GM19455 (cell line): ENCODE measurements at regions not wholly inside any gene's neighbourhood (a gene's known extent, or its start where the extent isn't known, plus 50 kb on each side); places are given as distances from the start of the nearest gene placed in this dataset.
A peak's percentile ranks its signal among the peaks of the same experiment; 100 is the strongest.

Experiments
- ATAC-seq: cut with Tn5 transposase; IDR thresholded peaks from one replicate; pipeline ENCODE4 v1.9.1; 2021; ENCODE audit not compliant: unreplicated experiment

DNA sequence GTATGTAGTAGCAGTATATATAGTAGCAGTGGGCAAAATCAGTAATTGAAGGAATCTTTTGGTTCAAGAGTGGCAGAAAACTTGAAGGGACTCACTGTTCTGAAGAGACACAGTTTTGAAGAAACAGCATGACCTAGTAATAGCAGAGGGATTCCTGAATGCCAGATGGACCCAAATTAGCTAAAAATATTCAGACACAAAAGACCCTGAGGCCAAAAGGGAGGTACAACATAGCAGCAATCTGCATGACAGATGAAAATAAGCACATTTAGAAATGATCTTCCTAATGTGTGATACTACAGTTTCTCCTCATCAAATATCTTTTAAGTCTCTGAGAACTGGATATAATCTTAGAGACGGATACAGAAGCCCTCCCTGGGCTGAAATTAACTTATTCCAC, 536.6 kb downstream of the PPARGC1A start:
- ATAC-seq, result no peak

DNA sequence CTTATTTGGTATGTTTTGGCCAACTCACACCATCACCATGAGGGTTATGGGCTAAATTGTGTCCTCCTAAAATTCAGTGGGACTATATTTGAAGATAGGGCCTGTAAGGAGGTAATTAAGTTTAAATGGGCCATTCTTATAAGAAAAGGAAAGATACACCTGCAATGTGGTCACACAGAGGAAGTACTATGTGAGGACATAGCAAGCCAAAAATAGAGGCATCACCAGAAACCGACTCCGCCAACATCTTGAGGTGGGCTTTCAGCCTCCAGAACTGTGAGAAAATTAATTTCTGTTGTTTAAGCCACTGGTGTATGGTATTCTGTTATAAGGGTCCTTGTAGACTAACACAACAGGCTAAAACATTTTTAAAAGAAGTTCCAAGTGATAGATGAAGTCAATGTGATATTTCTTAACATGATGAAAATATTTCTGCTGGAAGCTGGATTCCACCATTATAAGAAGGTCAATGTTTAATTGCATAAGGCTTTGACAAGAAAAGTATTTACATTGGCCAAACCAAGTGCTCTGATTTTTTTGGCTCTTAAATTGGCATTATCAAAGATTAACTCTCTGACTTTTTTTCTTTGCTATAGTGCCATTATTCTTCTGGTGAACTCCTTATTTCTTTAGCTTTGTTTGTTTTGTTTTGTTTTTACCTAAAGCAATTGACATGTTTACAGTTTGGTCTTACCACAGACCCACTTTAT, 540.9 kb downstream of the PPARGC1A start:
- no peak for ATAC-seq

DNA sequence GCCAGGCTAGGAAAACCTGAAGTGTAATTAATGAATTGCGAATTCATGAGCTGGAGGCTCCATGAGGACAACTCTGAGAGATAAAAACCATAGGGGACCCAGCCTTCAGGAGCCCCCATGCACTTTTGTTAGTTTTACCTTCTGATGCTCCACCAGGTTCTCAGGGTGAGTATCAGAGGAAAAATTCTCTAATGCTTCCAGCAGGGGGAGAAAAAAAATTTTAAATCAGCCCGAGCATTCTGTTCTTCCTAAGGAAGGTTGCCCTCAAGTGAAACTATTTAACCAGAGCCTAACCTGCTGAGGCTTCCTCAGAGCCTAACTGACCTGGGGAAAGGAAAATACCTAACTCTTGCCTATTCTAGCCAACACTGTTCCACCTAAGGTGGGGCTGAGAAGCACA, 552.6 kb downstream of the PPARGC1A start:
- no peak for ATAC-seq

GRCh38 chr4:23333946-23334878, 555.6 kb downstream of the PPARGC1A start:
- peak; percentile 89 for ATAC-seq

GRCh38 chr4:23333556-23333945, 556.3 kb downstream of the PPARGC1A start:
- peak; percentile 5 for ATAC-seq

DNA sequence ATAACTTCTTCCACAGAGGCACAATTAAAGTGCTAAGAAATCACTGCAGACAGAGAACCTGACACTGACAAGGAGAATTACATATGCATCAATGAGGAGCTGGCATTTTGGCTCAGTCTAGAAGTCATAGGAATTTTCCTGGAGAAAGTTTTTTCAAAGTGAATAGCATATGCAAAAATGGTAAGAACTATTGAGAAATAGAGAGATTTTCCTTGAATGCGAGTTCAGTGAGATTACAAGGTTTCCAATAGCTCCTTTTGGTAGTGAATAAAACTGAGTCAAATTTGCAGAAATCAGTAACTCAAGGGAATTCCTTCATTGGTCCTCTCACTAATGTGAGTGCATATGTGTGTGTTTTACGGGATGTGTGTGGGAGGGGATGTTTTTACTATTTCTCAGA, 557.5 kb downstream of the PPARGC1A start:
- ATAC-seq, result no peak

- no peak for ATAC-seq
Observed at GRCh38 chr4:23327120-23327519, 562.7 kb downstream of the PPARGC1A start.

GRCh38 chr4:23324021-23324690, 565.7 kb downstream of the PPARGC1A start:
- ATAC-seq, result no peak

GRCh38 chr4:23323436-23323835, 566.4 kb downstream of the PPARGC1A start:
- ATAC-seq, result no peak

DNA sequence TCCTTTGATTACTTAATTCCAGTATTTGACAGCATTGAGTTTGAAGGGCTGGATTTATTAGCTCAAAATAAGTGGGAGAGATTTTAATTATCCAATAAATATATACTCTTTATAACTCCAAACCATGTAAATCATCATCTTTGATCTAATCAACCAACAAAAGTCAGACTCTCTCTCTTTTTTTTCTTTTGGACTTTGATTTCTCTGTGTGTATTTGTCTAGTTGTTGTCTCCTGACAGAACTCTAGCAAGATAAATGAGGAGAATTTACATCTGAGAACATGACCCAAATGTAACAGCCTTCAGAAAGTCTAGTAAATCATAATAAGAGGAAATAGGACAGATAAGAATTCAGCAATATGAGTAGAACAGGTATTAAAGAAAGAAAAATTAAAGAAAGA, 567.1 kb downstream of the PPARGC1A start:
- ATAC-seq, result no peak

GRCh38 chr4:23320931-23321587, 568.8 kb downstream of the PPARGC1A start:
- no peak for ATAC-seq

GRCh38 chr4:23312686-23313085, 577.2 kb downstream of the PPARGC1A start:
- no peak for ATAC-seq

DNA sequence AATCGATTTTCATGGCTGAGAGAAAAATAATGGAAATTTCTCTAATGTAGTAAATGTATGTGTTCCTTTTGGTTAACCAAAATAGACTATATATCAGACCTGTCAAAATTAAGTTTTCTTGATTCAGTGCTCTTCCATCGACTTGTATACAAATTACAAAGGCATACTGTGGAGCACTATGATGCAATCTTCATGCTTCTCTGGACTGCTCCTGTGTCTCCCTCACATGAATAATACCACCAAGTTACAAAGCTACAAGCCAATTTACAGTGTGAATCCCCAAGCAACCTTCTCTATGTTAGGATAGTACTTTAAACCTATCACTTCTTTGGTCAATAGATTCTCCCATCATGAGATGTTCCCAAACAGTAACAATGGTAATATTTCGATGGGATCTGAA, 577.9 kb downstream of the PPARGC1A start:
- ATAC-seq, result no peak

DNA sequence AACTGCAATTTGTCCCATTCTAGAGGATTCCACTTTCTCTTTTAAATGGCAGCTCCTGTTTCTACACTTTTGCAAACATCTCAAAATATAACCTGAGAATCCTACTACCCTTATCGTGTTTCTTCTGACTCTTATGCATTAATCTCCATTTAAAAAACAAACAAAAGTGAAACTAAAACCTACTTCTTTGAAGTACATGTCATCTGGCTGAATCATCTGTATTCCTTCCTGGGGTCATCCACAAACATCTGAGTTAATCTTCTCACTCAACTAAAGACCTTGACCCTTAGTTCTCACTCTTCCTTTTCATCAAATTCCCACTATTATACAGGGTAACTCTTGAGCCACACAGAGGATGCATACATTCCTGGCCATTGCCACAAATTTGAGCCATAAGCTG, 584.8 kb downstream of the PPARGC1A start:
- no peak for ATAC-seq

GRCh38 chr4:23298371-23298770, 591.5 kb downstream of the PPARGC1A start:
- ATAC-seq, result no peak

- no peak for ATAC-seq
Observed at GRCh38 chr4:23297327-23297726, 592.5 kb downstream of the PPARGC1A start.

DNA sequence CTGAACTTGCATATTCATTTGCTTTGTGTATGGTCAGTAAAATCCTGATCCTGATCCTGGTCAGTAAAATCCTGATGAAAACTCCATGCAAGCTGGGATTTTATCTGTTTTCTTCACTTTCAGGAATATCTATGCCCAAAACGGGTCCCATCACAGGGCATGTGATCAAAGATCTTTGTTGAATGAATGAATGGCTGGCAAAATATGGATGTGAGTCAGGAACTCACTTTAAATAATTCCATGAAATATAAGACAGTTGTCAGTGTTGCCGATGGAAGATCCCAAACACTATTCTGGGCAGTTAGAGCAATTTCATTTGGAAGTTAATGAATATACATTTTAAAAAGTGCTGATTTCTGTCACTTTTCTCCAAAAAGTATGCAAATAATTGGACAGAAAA, 598.4 kb downstream of the GBA3 start:
- no peak for ATAC-seq

GRCh38 chr4:23290656-23291055, 597.9 kb downstream of the GBA3 start:
- ATAC-seq, result no peak

GRCh38 chr4:23279377-23279986, 586.7 kb downstream of the GBA3 start:
- no peak for ATAC-seq

DNA sequence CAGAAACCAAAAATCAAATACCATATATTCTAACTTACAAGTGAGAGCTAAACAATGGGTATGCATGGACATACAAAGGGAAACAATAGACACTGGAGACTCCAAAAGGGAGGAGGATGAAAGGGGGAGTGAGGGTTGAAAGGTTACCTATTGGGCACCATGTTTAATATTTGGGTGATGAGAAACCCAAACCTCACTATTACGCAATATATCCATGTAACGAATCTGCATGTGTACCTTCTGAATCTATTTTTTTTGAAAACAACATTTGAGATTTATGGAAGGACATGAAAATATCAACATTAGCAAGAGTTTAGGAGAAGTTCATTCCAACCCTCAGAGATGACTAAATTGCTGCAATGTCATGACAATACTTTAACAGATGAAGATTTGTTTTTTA, 586.1 kb downstream of the GBA3 start:
- ATAC-seq, result no peak

DNA sequence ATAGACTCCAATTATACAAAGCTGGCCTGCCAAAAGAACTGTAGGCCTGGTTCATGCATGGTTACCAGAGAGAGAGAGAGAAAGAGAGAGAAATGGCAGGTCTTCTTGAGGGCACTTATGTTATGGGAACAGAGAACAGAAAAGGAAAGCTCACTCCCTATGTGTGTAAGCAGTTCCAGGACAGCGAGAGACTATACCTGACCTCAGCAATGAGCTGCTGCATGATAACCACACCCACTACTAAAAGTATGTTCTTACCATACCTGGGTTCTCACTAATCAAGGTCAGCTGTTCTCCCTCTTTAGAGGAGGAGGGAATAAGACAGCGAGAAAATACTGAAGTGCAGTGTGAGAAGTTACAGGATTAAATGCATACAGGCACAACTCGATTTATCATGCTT, 583.3 kb downstream of the GBA3 start:
- no peak for ATAC-seq
